OCI-LY7 (cell line): ENCODE measurements at regions not wholly inside any gene's neighbourhood (a gene's known extent, or its start where the extent isn't known, plus 50 kb on each side); places are given as distances from the start of the nearest gene placed in this dataset.

Source experiments
- EZH2phosphoT487 ChIP-seq: fragments of 200-600 bp; sonication (generic); IDR thresholded peaks from 2 replicates; pipeline ENCODE4 v1.6.1; 2018; ENCODE audit warnings: low read depth, borderline replicate concordance, mild to moderate bottlenecking, mixed run types, antibody characterized with exemption, low read length, moderate library complexity, mixed read lengths
- TF ChIP-seq, protein P1 (sequence below): fragments of 200-600 bp; sonication (generic); conservative IDR thresholded peaks from 2 replicates; pipeline ENCODE4 v1.5.1; 2014; ENCODE audit warnings: mild to moderate bottlenecking, antibody characterized with exemption, low read length, moderate library complexity, mixed read lengths

DNA sequence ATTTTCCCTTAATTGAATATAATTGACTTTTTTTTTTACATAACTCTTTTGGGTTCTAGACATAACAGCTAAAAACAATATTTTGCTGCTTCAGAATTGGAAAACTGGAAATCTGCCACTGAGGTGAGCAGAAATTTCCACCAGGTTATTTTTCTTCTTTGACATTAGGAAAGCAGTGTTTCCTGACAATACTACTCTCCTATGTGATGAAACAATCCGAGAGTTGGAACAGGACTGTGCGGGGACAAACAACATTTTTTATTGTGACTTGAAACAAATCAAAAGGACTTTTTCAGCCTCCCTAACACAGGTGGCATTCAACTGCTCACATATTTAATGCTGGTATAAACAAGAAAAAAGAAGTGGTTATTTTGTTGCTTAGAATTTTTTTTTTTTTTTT, 237.2 kb downstream of the RNF152 start:
- TF ChIP-seq, protein P1, sequence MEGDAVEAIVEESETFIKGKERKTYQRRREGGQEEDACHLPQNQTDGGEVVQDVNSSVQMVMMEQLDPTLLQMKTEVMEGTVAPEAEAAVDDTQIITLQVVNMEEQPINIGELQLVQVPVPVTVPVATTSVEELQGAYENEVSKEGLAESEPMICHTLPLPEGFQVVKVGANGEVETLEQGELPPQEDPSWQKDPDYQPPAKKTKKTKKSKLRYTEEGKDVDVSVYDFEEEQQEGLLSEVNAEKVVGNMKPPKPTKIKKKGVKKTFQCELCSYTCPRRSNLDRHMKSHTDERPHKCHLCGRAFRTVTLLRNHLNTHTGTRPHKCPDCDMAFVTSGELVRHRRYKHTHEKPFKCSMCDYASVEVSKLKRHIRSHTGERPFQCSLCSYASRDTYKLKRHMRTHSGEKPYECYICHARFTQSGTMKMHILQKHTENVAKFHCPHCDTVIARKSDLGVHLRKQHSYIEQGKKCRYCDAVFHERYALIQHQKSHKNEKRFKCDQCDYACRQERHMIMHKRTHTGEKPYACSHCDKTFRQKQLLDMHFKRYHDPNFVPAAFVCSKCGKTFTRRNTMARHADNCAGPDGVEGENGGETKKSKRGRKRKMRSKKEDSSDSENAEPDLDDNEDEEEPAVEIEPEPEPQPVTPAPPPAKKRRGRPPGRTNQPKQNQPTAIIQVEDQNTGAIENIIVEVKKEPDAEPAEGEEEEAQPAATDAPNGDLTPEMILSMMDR, result no peak
- TF ChIP-seq EZH2phosphoT487, result no peak
